ENCODE measurements at regions not wholly inside any gene's neighbourhood (a gene's known extent, or its start where the extent isn't known, plus 50 kb on each side); places are given as distances from the start of the nearest gene placed in this dataset.

DNA sequence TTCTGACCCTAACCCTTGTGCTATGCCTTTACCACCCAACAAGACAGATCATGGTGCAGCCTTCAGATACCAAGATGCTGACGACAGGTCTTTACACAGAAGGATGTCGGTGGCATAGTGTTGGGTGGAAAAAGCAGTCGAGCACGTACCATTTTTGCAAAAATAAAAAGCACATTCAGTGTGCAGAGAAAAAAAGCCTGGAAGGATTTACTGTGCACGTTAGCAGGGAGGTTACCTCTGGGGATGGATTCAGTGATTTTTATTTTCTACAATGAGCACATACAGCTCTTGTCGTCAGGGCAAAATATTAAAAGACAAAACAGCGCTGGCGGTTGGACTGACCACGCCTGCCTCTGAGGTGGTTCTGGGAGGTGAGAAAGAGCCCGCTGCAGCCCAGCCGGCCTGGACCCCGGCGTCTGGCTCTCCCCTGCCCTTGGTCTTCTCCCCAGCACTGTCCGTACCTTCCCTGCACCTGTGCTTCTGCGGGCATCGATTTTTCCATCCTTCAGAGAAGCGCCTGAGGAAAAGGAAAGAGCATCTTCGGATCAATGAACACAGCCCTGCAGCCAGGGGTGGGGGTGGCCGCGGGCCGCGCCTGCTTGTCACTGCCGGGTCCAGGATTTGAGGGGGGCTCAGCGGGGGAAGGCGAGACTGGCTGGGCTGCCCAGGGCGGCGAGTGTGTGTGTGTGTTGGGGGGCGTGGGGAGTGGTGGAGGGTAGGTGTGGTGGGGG, 200.0 kb upstream of the IER5L start:
- WGBS = 81% methylated on average over 28 of the region's 28 CpGs
- no peaks in the 10 kb centered on the region for H3K4me1 ChIP-seq (ENCODE audit: insufficient read depth)
- DNase-seq (ENCODE audit: extremely low spot score) = no peak
- H3K36me3 ChIP-seq (ENCODE audit: insufficient read depth) = no peaks in the 10 kb centered on the region
- no peak overlapping the region for H3K27ac ChIP-seq (ENCODE audit: low read depth)
- no peak overlapping the region for H3K4me3 ChIP-seq (ENCODE audit: low read depth, low read length)

GRCh38 chr9:129377181-129377580, 199.1 kb upstream of the IER5L start:
- Histone ChIP-seq H3K27ac (ENCODE audit: low read depth) (no peak overlapping the region), H3K4me1 (ENCODE audit: insufficient read depth) (no peaks in the 10 kb centered on the region), H3K4me3 (ENCODE audit: low read depth, low read length) (no peak overlapping the region), H3K36me3 (ENCODE audit: insufficient read depth) (no peaks in the 10 kb centered on the region)
- no peak for DNase-seq (ENCODE audit: extremely low spot score)
- 73% methylated on average over 5 of the region's 5 CpGs for WGBS

DNA sequence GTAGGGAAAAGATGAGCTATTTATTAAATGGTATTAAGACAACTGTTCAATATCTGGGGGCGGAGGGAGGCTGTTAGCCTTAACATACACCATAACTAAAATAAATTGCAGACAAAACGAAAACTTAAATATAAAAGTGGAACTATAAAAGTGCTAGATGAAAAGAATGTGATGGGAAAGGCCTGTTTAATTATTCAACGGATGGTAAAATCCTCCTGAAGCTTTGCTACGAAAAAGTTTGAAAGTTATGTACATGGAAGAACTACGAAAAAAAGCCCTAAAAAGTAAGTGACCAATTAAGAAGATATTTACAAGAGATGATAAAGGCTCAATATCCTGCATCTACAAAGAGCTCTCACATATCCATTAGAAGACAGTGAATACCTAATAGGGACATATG, 197.8 kb upstream of the IER5L start:
- DNase-seq (ENCODE audit: extremely low spot score) = no peak
- H3K4me1 ChIP-seq (ENCODE audit: insufficient read depth) = no peaks in the 10 kb centered on the region
- H3K36me3 ChIP-seq (ENCODE audit: insufficient read depth) = no peaks in the 10 kb centered on the region
- no peak overlapping the region for H3K4me3 ChIP-seq (ENCODE audit: low read depth, low read length)
- H3K27ac ChIP-seq (ENCODE audit: low read depth) = no peak overlapping the region
- WGBS = 79% methylated on average over 5 of the region's 5 CpGs

DNA sequence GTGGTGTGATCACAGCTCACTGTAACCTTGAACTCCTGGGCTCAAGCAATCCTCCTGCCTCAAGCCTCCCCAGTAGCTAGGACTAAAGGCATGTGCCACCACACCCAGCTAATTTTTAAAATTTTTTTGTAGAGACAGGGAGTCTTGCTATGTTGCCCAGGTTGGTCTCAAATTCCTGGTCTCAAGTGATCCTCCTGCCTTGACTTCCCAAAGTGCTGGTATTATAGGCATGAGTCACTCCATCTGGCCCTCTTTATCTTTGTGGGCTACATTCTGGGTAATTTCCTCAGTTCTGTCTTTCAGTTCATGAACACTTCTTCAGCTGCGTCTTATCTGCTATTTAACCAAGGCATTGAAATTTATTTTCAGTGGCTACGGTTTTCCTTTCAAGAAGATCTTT, 196.6 kb upstream of the IER5L start:
- Histone ChIP-seq H3K36me3 (ENCODE audit: insufficient read depth) (no peaks in the 10 kb centered on the region), H3K4me1 (ENCODE audit: insufficient read depth) (no peaks in the 10 kb centered on the region), H3K27ac (ENCODE audit: low read depth) (no peak overlapping the region), H3K4me3 (ENCODE audit: low read depth, low read length) (no peak overlapping the region)
- no peak for DNase-seq (ENCODE audit: extremely low spot score)
- 96% methylated on average over 2 of the region's 2 CpGs for WGBS

GRCh38 chr9:129374231-129374630, 196.2 kb upstream of the IER5L start:
- WGBS = 97% methylated on average over 3 of the region's 3 CpGs
- H3K27ac ChIP-seq (ENCODE audit: low read depth) = no peak overlapping the region
- H3K4me3 ChIP-seq (ENCODE audit: low read depth, low read length) = no peak overlapping the region
- no peaks in the 10 kb centered on the region for H3K4me1 ChIP-seq (ENCODE audit: insufficient read depth)
- no peaks in the 10 kb centered on the region for H3K36me3 ChIP-seq (ENCODE audit: insufficient read depth)
- DNase-seq (ENCODE audit: extremely low spot score) = no peak

- 96% methylated on average over 9 of the region's 9 CpGs for WGBS
- no peak for DNase-seq (ENCODE audit: extremely low spot score)
Observed at GRCh38 chr9:129373361-129373760, 195.3 kb upstream of the IER5L start.

GRCh38 chr9:129370770-129371169, 192.7 kb upstream of the IER5L start:
- WGBS = 95% methylated on average over 7 of the region's 7 CpGs
- H3K36me3 ChIP-seq (ENCODE audit: insufficient read depth) = no peaks in the 10 kb centered on the region
- no peak overlapping the region for H3K27ac ChIP-seq (ENCODE audit: low read depth)
- H3K4me1 ChIP-seq (ENCODE audit: insufficient read depth) = no peaks in the 10 kb centered on the region
- DNase-seq (ENCODE audit: extremely low spot score) = no peak
- no peak overlapping the region for H3K4me3 ChIP-seq (ENCODE audit: low read depth, low read length)

More at GRCh38 chr9:129373361-129373760, 195.3 kb upstream of the IER5L start:
- H3K4me3 ChIP-seq (ENCODE audit: low read depth, low read length) = no peak overlapping the region
- no peaks in the 10 kb centered on the region for H3K36me3 ChIP-seq (ENCODE audit: insufficient read depth)
- no peak overlapping the region for H3K27ac ChIP-seq (ENCODE audit: low read depth)
- no peaks in the 10 kb centered on the region for H3K4me1 ChIP-seq (ENCODE audit: insufficient read depth)

DNA sequence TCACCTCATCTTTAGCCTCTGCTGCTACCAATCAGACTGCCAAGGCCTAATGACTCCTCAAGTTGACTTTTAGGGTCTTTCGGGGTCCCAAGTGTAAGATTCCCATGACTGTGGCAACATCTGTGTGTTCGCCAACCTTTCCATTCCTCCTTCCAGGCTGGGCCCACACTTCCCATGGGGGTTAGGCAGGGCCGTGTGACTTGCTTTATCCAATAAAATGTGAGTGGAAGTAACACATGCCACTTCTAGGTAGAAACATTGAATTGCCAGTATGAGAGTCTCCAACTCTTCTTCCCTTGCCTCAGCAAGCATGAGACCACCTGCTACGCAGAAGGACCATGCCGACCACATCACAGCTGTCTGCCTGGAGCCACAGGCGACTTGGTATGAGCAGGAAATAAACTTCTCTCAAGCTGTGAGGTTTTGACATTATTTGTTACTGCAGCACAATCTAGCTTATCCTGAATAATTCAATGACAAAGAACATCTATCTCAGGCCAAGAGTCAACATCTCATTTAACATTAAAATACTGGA, 190.4 kb upstream of the IER5L start:
- 91% methylated on average over 6 of the region's 6 CpGs for WGBS
- no peak for DNase-seq (ENCODE audit: extremely low spot score)

GRCh38 chr9:129367287-129367686, 189.2 kb upstream of the IER5L start:
- no peak for DNase-seq (ENCODE audit: extremely low spot score)
- no peak overlapping the region for H3K27ac ChIP-seq (ENCODE audit: low read depth)
- no peaks in the 10 kb centered on the region for H3K4me1 ChIP-seq (ENCODE audit: insufficient read depth)
- no peak overlapping the region for H3K4me3 ChIP-seq (ENCODE audit: low read depth, low read length)
- 96% methylated on average over 5 of the region's 5 CpGs for WGBS
- H3K36me3 ChIP-seq (ENCODE audit: insufficient read depth) = no peaks in the 10 kb centered on the region

More for the DNA sequence above, 190.4 kb upstream of the IER5L start:
- no peaks in the 10 kb centered on the region for H3K36me3 ChIP-seq (ENCODE audit: insufficient read depth)
- no peak overlapping the region for H3K27ac ChIP-seq (ENCODE audit: low read depth)
- H3K4me1 ChIP-seq (ENCODE audit: insufficient read depth) = no peaks in the 10 kb centered on the region
- H3K4me3 ChIP-seq (ENCODE audit: low read depth, low read length) = no peak overlapping the region

GRCh38 chr9:129365196-129365595, 187.1 kb upstream of the IER5L start:
- Histone ChIP-seq H3K4me3 (ENCODE audit: low read depth, low read length) (no peak overlapping the region), H3K27ac (ENCODE audit: low read depth) (no peak overlapping the region), H3K4me1 (ENCODE audit: insufficient read depth) (no peaks in the 10 kb centered on the region), H3K36me3 (ENCODE audit: insufficient read depth) (no peaks in the 10 kb centered on the region)
- WGBS = 62% methylated on average over 5 of the region's 5 CpGs
- DNase-seq (ENCODE audit: extremely low spot score) = no peak

DNA sequence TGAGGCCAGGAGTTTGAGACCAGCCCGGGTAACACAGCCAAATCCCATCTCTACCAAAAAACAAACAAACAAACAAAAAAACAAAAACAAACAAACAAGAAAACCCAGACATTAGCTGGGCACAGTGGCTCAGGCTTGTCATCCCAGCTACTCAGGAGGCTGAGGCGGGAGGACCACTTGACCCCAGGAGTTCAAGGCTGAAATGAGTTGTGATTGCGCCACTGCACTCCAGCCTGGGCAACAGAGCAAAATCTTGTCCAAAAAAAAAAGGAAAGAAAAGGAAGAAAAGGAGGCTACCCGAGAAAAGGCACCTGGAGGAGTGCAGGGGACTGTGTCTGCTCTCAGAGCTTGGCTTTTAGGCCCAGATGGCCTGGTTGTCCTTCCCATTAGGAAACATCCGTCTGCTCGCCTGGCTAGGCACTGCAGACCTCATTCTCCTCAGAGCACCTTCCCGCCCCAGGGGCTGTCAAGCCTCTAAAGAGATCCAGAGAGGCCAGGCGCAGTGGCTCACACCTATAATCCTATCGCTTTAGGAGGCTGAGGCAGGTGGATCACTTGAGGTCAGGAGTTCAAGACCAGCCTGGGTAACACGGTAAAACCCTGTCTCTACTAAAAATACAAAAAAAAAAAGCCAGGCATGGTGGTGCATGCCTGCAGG, 185.3 kb upstream of the IER5L start:
- Histone ChIP-seq H3K4me1 (ENCODE audit: insufficient read depth) (no peaks in the 10 kb centered on the region), H3K27ac (ENCODE audit: low read depth) (no peak overlapping the region), H3K36me3 (ENCODE audit: insufficient read depth) (no peaks in the 10 kb centered on the region), H3K4me3 (ENCODE audit: low read depth, low read length) (no peak overlapping the region)
- 86% methylated on average over 10 of the region's 10 CpGs for WGBS
- no peak for DNase-seq (ENCODE audit: extremely low spot score)

DNA sequence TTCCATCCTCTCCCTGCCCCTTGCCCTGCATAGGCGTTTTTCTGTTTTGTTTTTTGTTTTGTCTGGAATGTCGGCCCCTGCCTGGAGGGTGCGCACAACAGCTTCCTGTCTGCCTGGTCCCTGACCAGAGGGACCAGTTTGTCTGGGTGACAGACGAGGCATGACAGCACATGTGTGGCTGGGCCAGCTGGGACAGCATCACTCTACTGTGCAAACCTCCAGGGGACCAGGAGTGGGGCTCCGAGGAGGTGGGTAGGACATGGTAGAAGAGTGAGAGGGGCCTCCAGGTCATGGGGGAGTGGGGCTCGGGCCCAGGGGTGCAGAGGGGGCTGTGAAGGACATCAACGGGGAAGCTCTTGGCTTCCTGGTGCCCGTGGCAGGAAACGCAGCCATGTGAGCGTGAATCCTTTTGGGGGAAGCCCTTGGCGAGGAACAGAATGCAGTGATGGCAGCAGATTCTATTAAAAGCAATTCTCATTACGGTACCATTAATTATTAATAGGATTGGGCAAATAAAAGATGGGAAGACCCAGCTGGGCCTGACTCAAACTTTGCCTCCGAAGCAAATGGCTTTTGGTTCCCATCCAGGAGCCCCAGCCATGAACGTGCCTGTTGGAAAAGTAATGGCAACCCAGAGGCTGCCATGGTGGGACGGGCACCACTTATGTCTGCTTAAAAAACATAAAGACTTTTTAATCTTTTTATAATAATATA, 184.4 kb upstream of the IER5L start:
- 72% methylated on average over 15 of the region's 15 CpGs for WGBS
- H3K27ac ChIP-seq (ENCODE audit: low read depth) = peak overlapping the region; percentile 28

DNA sequence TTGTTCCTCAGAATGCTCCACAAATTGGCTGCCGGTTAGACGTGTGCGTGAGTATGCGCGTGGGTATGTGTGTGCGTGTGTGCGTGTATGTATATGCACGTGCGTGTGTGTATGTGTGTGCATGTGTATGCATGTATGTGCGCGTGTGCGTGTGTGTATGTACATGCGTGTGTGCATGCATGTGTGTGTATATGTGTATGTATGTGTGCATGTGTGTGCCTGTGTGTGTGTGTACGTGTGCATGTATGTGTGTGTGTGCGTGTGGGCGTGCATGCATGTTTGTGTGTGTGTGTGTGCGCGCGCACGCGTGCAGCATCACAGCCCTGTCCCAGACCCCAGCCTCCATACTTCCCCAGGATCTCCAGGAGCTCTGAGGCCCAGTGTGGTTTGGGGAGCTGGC, 183.1 kb upstream of the IER5L start:
- DNase-seq (ENCODE audit: extremely low spot score) = no peak
- 91% methylated on average over 21 of the region's 21 CpGs for WGBS
- Histone ChIP-seq H3K36me3 (ENCODE audit: insufficient read depth) (no peaks in the 10 kb centered on the region), H3K4me3 (ENCODE audit: low read depth, low read length) (no peak overlapping the region), H3K27ac (ENCODE audit: low read depth) (no peak overlapping the region), H3K4me1 (ENCODE audit: insufficient read depth) (no peaks in the 10 kb centered on the region)

More for the DNA sequence above, 184.4 kb upstream of the IER5L start:
- no peaks in the 10 kb centered on the region for H3K4me1 ChIP-seq (ENCODE audit: insufficient read depth)
- no peak overlapping the region for H3K4me3 ChIP-seq (ENCODE audit: low read depth, low read length)
- no peaks in the 10 kb centered on the region for H3K36me3 ChIP-seq (ENCODE audit: insufficient read depth)
- DNase-seq (ENCODE audit: extremely low spot score) = no peak

Measured in urinary bladder (tissue), 3 donors.